Left hindlimb (tissue), 1 donor: ENCODE measurements at regions not wholly inside any gene's neighbourhood (a gene's known extent, or its start where the extent isn't known, plus 50 kb on each side); places are given as distances from the start of the nearest gene placed in this dataset.

ENCODE experiments used
- DNase-seq: peaks from one replicate; pipeline ENCODE4 v3.0.0-alpha.2; 2018

- DNase-seq, result peak; percentile 66
These were observed 52.0 kb downstream of the RPP21 start for GRCh38 chr6:30396833-30397479.

- DNase-seq, result no peak
These were observed 52.7 kb downstream of the RPP21 start for GRCh38 chr6:30397697-30398096.

- no peak for DNase-seq
These were observed 54.6 kb downstream of the RPP21 start for GRCh38 chr6:30399390-30400058.

DNA sequence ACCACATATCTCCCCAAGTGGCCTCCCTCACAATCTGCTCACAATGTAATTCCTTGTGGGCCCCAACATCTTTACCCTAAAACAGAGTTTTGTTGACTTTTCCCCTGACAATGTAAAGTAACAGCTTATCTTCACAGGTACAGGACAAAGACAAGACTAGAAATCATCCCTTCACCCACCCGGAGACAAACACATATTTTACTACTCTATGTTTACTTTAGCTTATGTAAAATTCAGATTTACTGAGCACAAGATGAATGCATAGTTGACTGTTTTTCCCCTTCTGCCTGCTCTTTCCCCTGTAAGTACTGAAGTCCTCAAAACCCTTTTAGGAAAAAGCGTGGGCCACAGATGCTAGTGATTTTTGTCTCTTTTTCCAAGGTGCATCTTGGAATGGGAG, 61.0 kb downstream of the RPP21 start:
- DNase-seq, result no peak

- no peak for DNase-seq
These were observed 64.2 kb downstream of the RPP21 start for GRCh38 chr6:30409184-30409583.

- DNase-seq, result no peak
These were observed 66.7 kb downstream of the RPP21 start for GRCh38 chr6:30411515-30412207.

DNA sequence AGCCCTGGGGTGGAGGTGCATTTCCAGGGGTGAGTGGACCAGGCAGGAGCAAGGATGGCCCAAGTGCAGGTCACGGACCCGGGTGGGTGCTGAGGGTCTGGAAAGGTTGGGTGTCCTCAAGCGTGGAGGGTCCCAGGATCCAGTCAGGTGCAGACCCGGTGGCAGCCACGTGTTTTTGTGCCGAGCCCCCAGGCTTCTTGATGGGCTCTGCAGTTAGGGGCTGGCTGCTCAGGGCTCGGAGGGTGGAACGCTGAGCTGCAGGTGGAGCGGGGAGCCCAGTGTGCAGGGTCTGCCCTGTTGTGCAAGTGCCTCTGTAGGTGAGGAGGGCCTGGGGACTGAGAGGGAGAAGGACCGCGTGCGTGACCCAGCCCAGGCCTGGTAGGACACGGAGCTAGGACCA, 70.9 kb upstream of the HLA-E start:
- no peak for DNase-seq

DNA sequence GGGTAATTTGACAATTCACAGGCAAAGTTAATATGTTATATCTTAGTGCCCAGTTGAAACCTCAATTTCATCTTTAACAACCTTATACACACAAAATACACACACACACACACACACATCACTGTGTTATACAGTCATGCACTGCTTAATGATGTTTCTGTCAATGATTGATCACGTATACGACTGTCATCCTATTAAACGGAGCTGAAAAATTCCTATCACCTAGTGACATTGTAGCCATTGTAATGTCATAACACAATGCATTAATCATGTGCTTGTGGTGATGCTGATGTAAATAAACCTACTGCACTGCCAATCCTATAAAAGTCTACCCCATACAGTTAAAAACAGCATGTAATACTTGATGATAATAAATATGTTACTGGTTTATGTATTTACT, 64.8 kb upstream of the HLA-E start:
- no peak for DNase-seq
